Stimulated activated naive B cell treated with anti-CD40 and anti-IgM and Interleukin-4, amounts not matched to agents 10 μg/mL and 1 μg/mL and 100 μg/mL, for 72 hours (primary cell): ENCODE measurements at regions not wholly inside any gene's neighbourhood (a gene's known extent, or its start where the extent isn't known, plus 50 kb on each side); places are given as distances from the start of the nearest gene placed in this dataset.
"Not testable (repeated sequence)": the region's sequence is repeated elsewhere in the genome, so short reads cannot be mapped to it uniquely, and the experiment has no call there.

Experiments used
- ATAC-seq, 2 donors: fragments of 150-1000 bp; cut with Tn5 transposase; replicated peaks; 2 replicates each; pipeline ENCODE4 v1.10.0; 2021; ENCODE audit warnings: moderate library complexity in 1 of 2
- DNase-seq: peaks from one replicate; pipeline ENCODE4 v3.0.0; 2021
- H3K27ac Mint-ChIP-seq: one replicate; pipeline ENCODE4 v1.8.0; 2022; ENCODE audit warnings: mild to moderate bottlenecking, mixed read lengths
- H3K27me3 Mint-ChIP-seq, 2 donors: one replicate each; pipeline ENCODE4 v1.8.0; 2022; ENCODE audit warnings: mixed read lengths in 2 of 2
- H3K36me3 Mint-ChIP-seq, 2 donors: one replicate each; pipeline ENCODE4 v1.8.0; 2022; ENCODE audit warnings: mixed read lengths in 2 of 2, mild to moderate bottlenecking in 1 of 2
- H3K4me1 Mint-ChIP-seq, 2 donors: one replicate each; pipeline ENCODE4 v1.8.0; 2022; ENCODE audit warnings: mixed read lengths in 2 of 2, mild to moderate bottlenecking in 1 of 2
- H3K4me3 Mint-ChIP-seq, 2 donors: one replicate each; pipeline ENCODE4 v1.8.0; 2022; ENCODE audit warnings: mild to moderate bottlenecking in 2 of 2, mixed read lengths in 2 of 2, moderate library complexity in 1 of 2
- H3K9me3 Mint-ChIP-seq, 2 donors: one replicate each; pipeline ENCODE4 v1.8.0; 2022; ENCODE audit warnings: mixed read lengths in 2 of 2, mild to moderate bottlenecking in 1 of 2

GRCh38 chr4:34932591-34932990, 1311.7 kb downstream of the ARAP2 start:
- peaks cover 0 to 5% of the 10 kb centered on the region in 2 donors for H3K9me3 Mint-ChIP-seq

GRCh38 chr4:34935739-34936138, 1308.6 kb downstream of the ARAP2 start:
- no peak overlapping the region for H3K27ac Mint-ChIP-seq
- no peak overlapping the region for H3K4me3 Mint-ChIP-seq
- ATAC-seq: no peak
- no peaks in the 10 kb centered on the region for H3K27me3 Mint-ChIP-seq
- H3K9me3 Mint-ChIP-seq: peaks cover 0 to 2% of the 10 kb centered on the region in 2 donors
- no peaks in the 10 kb centered on the region for H3K36me3 Mint-ChIP-seq
- no peaks in the 10 kb centered on the region for H3K4me1 Mint-ChIP-seq
- DNase-seq: no peak

More at GRCh38 chr4:34932591-34932990, 1311.7 kb downstream of the ARAP2 start:
- H3K27ac Mint-ChIP-seq: no peak overlapping the region
- ATAC-seq (no peak), DNase-seq (no peak)
- no peaks in the 10 kb centered on the region for H3K27me3 Mint-ChIP-seq
- H3K4me3 Mint-ChIP-seq: no peak overlapping the region
- H3K36me3 Mint-ChIP-seq: no peaks in the 10 kb centered on the region
- no peaks in the 10 kb centered on the region for H3K4me1 Mint-ChIP-seq

DNA sequence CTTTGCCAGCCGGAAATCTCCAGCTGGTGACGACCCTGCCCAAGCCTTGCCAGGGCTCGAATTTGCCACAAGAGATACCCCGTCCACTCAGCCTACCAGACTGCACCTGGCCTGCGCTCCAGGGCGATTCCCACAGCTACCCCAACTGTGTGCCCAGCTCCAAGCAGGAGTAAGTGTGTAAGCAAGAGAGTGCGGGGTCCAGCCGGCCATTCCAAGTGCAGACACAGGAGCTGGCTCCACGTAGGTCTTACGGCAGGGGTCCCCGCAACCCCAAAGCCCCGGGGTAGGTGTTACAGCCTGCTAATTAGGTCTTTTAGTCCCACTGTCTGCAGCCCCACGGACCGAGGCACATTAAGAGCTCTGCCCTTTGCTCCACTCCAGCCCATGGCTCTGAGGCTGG, 1305.2 kb downstream of the ARAP2 start:
- DNase-seq (no peak), ATAC-seq (no peak)
- Mint-ChIP-seq H3K4me3 (no peak overlapping the region), H3K9me3 (no peaks in the 10 kb centered on the region), H3K36me3 (no peaks in the 10 kb centered on the region), H3K27me3 (no peaks in the 10 kb centered on the region), H3K4me1 (no peaks in the 10 kb centered on the region), H3K27ac (no peak overlapping the region)

DNA sequence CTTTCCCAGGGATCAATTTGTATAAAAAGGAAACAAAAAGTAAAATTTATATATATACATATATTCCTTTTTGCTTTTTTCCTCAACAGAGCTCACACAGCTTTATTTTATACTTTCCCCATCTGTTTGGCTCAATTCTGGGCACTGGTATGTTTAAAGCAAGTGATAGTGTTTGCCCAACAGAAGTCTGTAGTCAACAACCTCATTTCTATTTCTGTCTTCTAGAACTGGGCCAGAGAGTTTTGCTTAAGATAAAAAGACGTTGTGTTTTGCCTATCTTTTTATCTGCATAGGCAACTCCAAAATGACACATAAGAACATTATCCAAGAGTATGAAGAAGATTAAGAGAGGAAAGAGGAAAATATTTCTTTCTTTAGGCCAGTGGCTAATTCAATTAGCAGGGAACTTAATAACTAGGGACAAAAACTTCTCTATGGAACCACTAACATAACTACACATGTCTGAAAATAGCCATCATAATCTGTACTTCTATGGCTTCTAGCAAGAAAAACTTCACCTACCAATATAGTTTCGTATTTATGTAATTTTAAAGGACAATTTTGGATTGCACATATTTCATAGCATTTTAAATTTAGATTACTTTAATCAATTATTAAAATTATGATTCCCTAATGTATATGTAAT, 1300.5 kb downstream of the ARAP2 start:
- Mint-ChIP-seq H3K4me3 (no peak overlapping the region), H3K4me1 (no peaks in the 10 kb centered on the region), H3K27ac (no peak overlapping the region), H3K36me3 (no peaks in the 10 kb centered on the region), H3K27me3 (no peaks in the 10 kb centered on the region), H3K9me3 (no peaks in the 10 kb centered on the region)
- DNase-seq: no peak
- no peak for ATAC-seq

DNA sequence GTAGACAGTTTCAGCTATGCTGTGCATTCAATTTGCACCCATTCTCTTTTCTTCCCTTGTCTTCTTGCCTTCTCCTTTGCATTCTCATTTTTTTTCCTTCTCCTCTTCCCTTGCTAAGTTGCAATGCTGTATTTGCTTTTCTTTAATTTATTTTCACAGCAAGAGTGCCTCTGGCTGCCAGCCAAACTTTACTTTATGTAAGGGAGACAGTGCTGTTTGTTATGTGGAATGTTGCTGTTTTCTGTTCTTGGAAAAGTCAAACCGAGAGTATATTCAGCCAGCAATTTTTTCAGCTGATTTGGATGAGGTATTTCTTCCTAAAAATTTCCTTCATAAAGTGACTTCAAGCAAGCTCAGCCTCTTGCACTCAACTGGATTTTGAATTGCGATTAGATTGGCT, 1293.4 kb downstream of the ARAP2 start:
- Mint-ChIP-seq H3K4me1 (no peaks in the 10 kb centered on the region), H3K27me3 (no peaks in the 10 kb centered on the region), H3K9me3 (no peaks in the 10 kb centered on the region), H3K36me3 (no peaks in the 10 kb centered on the region), H3K27ac (no peak overlapping the region), H3K4me3 (no peak overlapping the region)
- DNase-seq (no peak), ATAC-seq (no peak)

DNA sequence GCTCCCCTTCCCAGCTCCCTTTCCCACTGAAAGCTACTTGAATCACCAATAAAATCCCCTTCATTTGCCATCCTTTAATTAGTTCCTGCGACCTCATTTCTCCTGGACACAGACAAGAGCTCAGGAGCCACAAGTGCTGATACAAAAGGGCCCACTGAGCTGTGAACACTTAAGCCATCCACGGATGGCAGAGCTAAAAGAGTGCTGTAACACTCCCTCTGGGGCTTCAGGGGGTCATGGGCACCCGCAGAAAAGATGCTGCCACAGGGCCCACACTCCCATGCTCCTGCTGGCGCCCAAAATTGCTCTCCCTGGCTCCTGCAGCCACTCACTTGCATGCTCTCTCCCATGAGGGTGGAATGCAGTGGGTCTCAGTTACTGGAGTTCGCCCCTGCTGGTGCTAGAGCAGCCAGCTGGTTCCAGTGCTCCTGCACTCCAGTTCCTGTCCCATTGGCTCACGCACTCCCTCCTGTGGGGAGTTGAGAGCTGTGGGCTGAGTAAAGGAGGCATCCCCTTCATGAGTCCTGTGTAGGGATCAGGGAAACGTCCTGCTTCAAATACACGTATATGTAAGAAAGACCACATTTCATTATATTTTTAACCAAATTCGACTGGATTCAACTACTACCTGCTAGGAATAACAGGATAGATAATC, 1291.0 kb downstream of the ARAP2 start:
- no peak overlapping the region for H3K4me3 Mint-ChIP-seq
- no peaks in the 10 kb centered on the region for H3K4me1 Mint-ChIP-seq
- no peaks in the 10 kb centered on the region for H3K9me3 Mint-ChIP-seq
- H3K36me3 Mint-ChIP-seq: no peaks in the 10 kb centered on the region
- DNase-seq (no peak), ATAC-seq (no peak)
- no peaks in the 10 kb centered on the region for H3K27me3 Mint-ChIP-seq
- H3K27ac Mint-ChIP-seq: no peak overlapping the region

DNA sequence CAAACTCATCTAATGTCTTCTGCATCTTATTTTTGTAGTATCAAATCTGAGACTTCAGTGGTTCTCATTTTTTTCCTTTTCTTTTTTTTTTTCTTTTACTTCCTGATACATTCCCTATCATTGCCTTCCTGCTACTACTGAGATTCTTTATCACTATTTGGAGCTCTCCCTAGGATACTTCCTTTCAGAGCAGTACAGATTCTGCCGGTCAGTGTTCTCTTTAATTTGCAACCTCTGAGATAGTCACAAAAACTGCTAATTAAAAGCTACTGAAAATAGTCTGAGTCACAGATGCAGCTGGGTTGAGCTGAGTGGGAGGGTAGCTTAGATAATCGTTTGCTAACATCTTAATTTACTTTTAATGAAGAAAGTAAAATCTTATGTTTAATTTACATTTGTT, 1279.7 kb downstream of the ARAP2 start:
- ATAC-seq: no peak
- no peaks in the 10 kb centered on the region for H3K36me3 Mint-ChIP-seq

DNA sequence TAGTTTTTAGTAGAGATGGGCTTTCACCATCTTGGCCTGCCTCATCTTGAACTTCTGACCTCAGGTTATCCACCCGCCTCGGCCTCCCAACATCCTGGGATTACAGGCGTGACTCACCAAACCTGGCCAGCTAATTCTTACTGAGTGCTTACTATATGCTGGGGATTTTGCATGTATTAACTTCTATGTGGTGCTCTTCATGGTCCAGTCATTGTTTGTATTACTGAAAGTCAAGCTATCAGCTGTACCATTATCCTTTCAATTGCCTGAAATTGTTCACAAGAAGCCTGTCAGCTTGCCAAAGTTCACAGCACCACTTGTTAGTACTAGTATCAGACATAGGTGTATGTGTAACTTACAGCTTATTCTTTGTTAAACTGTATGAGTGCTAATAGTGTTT, 1272.1 kb downstream of the ARAP2 start:
- H3K9me3 Mint-ChIP-seq: no peaks in the 10 kb centered on the region
- no peak overlapping the region for H3K27ac Mint-ChIP-seq
- no peak for ATAC-seq
- no peaks in the 10 kb centered on the region for H3K4me1 Mint-ChIP-seq
- no peaks in the 10 kb centered on the region for H3K36me3 Mint-ChIP-seq
- no peak overlapping the region for H3K4me3 Mint-ChIP-seq
- no peak for DNase-seq
- H3K27me3 Mint-ChIP-seq: no peaks in the 10 kb centered on the region

More for the DNA sequence above, 1279.7 kb downstream of the ARAP2 start:
- peaks cover 0 to 1% of the 10 kb centered on the region in 2 donors for H3K9me3 Mint-ChIP-seq
- no peaks in the 10 kb centered on the region for H3K27me3 Mint-ChIP-seq
- H3K27ac Mint-ChIP-seq: no peak overlapping the region
- H3K4me3 Mint-ChIP-seq: no peak overlapping the region
- no peak for DNase-seq
- H3K4me1 Mint-ChIP-seq: no peaks in the 10 kb centered on the region

GRCh38 chr4:34973650-34974312, 1270.5 kb downstream of the ARAP2 start:
- no peak overlapping the region for H3K4me3 Mint-ChIP-seq
- no peaks in the 10 kb centered on the region for H3K4me1 Mint-ChIP-seq
- ATAC-seq (no peak), DNase-seq (no peak)
- H3K27me3 Mint-ChIP-seq: no peaks in the 10 kb centered on the region
- H3K9me3 Mint-ChIP-seq: no peaks in the 10 kb centered on the region
- no peak overlapping the region for H3K27ac Mint-ChIP-seq
- H3K36me3 Mint-ChIP-seq: no peaks in the 10 kb centered on the region

DNA sequence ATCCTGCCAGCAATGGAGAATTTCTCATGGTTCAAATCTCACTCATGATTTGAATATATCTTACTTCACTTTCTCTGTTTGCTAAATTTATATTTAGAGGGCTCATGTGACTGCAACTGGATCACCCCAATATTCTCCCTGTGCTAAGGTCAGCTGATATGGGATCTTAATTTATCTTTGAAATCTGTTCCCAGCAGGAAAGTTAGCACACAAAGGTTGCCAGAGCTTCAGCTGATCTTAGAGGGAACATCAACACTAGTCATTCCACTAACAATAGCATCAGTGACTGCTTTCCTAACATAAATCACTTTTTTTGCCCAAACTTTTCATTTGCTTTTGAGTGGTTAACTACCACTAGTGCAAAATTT, 1270.0 kb downstream of the ARAP2 start:
- DNase-seq (no peak), ATAC-seq (no peak)
- no peak overlapping the region for H3K27ac Mint-ChIP-seq
- H3K4me3 Mint-ChIP-seq: no peak overlapping the region
- no peaks in the 10 kb centered on the region for H3K36me3 Mint-ChIP-seq
- no peaks in the 10 kb centered on the region for H3K27me3 Mint-ChIP-seq
- H3K9me3 Mint-ChIP-seq: no peaks in the 10 kb centered on the region
- H3K4me1 Mint-ChIP-seq: no peaks in the 10 kb centered on the region

GRCh38 chr4:35021222-35021621, 1223.1 kb downstream of the ARAP2 start:
- not testable (repeated sequence) for H3K4me1 Mint-ChIP-seq, H3K4me3 Mint-ChIP-seq, H3K27me3 Mint-ChIP-seq, ATAC-seq, H3K36me3 Mint-ChIP-seq, H3K27ac Mint-ChIP-seq, DNase-seq
- peaks cover 12 to 20% of the 10 kb centered on the region in 2 donors for H3K9me3 Mint-ChIP-seq

DNA sequence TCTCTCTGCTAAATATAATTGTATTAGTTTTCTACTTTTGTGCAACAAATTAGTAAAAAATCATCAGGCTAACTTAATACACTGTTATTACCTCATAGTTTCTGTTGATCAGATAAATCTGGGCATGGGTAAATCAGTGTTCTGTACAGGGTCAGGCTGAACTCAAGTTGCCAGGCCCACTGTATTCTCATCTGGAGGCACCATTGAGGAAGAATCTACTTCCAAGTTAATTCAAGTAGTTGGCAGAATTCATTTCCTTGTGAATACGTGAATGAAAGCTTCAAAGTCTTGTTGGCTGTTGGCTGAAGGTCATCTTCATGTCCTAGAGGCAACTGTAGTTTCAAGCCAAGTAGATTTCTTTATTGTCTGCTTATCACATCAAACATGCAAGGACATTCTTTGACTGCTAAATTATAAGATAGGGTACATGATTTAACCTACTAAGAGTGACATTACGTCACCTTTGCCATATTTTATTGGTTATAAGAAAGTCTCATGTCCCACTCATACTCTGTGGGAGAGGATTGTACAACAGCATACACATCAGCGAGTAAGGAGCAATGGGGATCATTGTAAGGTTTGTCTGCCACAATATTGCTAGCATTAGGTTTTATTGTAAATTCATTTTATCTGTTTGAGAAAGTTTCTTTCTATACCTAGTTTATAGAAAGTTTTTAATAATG, 1219.0 kb downstream of the ARAP2 start:
- H3K36me3 Mint-ChIP-seq: no peaks in the 10 kb centered on the region
- ATAC-seq: no peak
- no peaks in the 10 kb centered on the region for H3K27me3 Mint-ChIP-seq
- no peaks in the 10 kb centered on the region for H3K4me1 Mint-ChIP-seq
- H3K4me3 Mint-ChIP-seq: no peak overlapping the region
- H3K27ac Mint-ChIP-seq: no peak overlapping the region
- no peak for DNase-seq
- peaks cover 3% of the 10 kb centered on the region in 2 donors for H3K9me3 Mint-ChIP-seq

DNA sequence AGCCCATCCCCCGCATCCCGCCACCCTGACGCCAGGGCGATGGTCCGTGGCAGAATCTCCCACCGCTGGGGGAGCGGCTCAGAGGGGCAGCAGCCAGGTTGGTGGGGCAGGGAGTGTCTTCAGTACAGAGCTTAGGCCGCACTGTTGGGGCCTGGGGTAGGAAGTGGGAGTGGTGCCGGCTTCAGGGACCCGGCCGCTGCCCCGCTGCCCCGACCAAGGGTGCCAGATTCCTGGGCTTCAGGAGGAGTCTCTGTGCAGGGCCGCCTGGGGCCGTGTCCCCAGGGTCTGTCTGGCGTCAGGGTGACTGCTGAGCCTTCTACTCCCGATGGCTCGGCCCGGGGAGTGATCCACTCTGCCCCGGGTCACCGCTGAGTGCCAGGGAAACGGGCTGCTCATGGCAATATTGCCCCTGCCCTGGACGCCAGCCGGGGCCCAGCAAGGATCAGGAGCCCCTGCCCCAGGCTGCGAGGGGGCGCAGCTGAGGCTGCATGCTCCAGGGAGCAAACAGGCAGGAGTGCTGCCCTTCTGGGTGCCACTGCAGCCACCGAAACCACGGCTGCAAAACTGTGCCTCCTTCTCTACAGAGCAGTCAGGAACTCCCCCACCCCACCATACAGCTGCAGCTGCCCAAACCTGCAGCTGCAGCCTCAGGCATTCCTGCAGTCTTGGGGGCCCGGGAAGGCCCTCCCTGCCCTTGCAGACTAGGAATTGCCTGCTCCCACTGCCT, 1206.1 kb downstream of the ARAP2 start:
- no peak for ATAC-seq
- Mint-ChIP-seq H3K9me3 (peaks cover 0 to 6% of the 10 kb centered on the region in 2 donors), H3K27me3 (no peaks in the 10 kb centered on the region), H3K27ac (no peak overlapping the region), H3K4me1 (no peaks in the 10 kb centered on the region), H3K36me3 (no peaks in the 10 kb centered on the region), H3K4me3 (no peak overlapping the region)
- DNase-seq: no peak

- ATAC-seq: no peak
- Mint-ChIP-seq H3K36me3 (no peaks in the 10 kb centered on the region), H3K4me3 (no peak overlapping the region), H3K27me3 (no peaks in the 10 kb centered on the region), H3K27ac (no peak overlapping the region), H3K4me1 (no peaks in the 10 kb centered on the region), H3K9me3 (peaks cover 0 to 5% of the 10 kb centered on the region in 2 donors)
- DNase-seq: no peak
Measured at GRCh38 chr4:35038845-35039244, 1205.5 kb downstream of the ARAP2 start.
